ENCODE measurements at regions not wholly inside any gene's neighbourhood (a gene's known extent, or its start where the extent isn't known, plus 50 kb on each side); places are given as distances from the start of the nearest gene placed in this dataset.
A peak's percentile ranks its signal among the peaks of the same experiment; 100 is the strongest.
"Not testable (repeated sequence)": the region's sequence is repeated elsewhere in the genome, so short reads cannot be mapped to it uniquely, and the experiment has no call there.

- WGBS, 10 experiments, result 23 to 70% (median 54%) methylated on average over 2 to 5 of the region's 5 CpGs
- in situ Hi-C loops (cut with MboI; ENCODE audit: low pct_unique_long_range_greater_than_20kb in 2 of 9, low sequenced_read_pairs in 9 of 9, unreplicated experiment in 9 of 9), result no loop called here
- no peak overlapping the region for H3K27ac ChIP-seq
- ATAC-seq (replicated peaks in 6 of 8), result peak in 3 of 8 experiments; percentile 64 to 79 (median 69)
- no peak overlapping the region for H3K4me3 ChIP-seq
- peaks cover 4 to 5% of the 10 kb centered on the region in 2 donors for H3K4me1 ChIP-seq (replicated peaks in 1 of 2)
Observed at GRCh38 chr9:75657015-75657414, 233.5 kb upstream of the PCSK5 start.

- Histone ChIP-seq H3K4me3 (no peak overlapping the region), H3K4me1 (replicated peaks in 1 of 2) (peaks cover 4 to 5% of the 10 kb centered on the region in 2 donors), H3K27ac (no peak overlapping the region)
- WGBS, 10 experiments, result 9 to 90% (median 79%) methylated on average over 2 to 8 of the region's 9 CpGs; no CpG with 5 or more reads in 1 of the 10 experiments
- in situ Hi-C loops (cut with MboI; ENCODE audit: low pct_unique_long_range_greater_than_20kb in 2 of 9, low sequenced_read_pairs in 9 of 9, unreplicated experiment in 9 of 9), result no loop called here
- peak in 4 of 8 experiments; percentile 16 to 37 (median 22) for ATAC-seq (replicated peaks in 6 of 8)
Observed at GRCh38 chr9:75658301-75658905, 232.1 kb upstream of the PCSK5 start.

GRCh38 chr9:75664597-75664996, 225.9 kb upstream of the PCSK5 start:
- whole genome bisulfite sequencing, 10 experiments, result 61 to 100% (median 89%) methylated on average over 1 to 4 of the region's 4 CpGs; no CpG with 5 or more reads in 3 of the 10 experiments
- in situ Hi-C loops (cut with MboI; ENCODE audit: low pct_unique_long_range_greater_than_20kb in 2 of 9, low sequenced_read_pairs in 9 of 9, unreplicated experiment in 9 of 9), result no loop called here
- Histone ChIP-seq H3K27ac (no peak overlapping the region), H3K4me1 (replicated peaks in 1 of 2) (peaks cover 8 to 16% of the 10 kb centered on the region in 2 donors), H3K4me3 (no peak overlapping the region)
- ATAC-seq (replicated peaks in 6 of 8), result no peak

GRCh38 chr9:75666856-75667554, 223.5 kb upstream of the PCSK5 start:
- H3K4me1 ChIP-seq (replicated peaks in 1 of 2), result peaks cover 22 to 40% of the 10 kb centered on the region in 2 donors
- ATAC-seq (replicated peaks in 6 of 8), result peak in 1 of 8 experiments; percentile 44
- WGBS, 10 experiments, result 30 to 73% (median 55%) methylated on average over 2 to 10 of the region's 10 CpGs
- in situ Hi-C loops (cut with MboI; ENCODE audit: low pct_unique_long_range_greater_than_20kb in 2 of 9, low sequenced_read_pairs in 9 of 9, unreplicated experiment in 9 of 9), result no loop called here
- no peak overlapping the region for H3K27ac ChIP-seq
- no peak overlapping the region for H3K4me3 ChIP-seq

GRCh38 chr9:75669721-75670120, 220.8 kb upstream of the PCSK5 start:
- in situ Hi-C loops (cut with MboI; ENCODE audit: low pct_unique_long_range_greater_than_20kb in 2 of 9, low sequenced_read_pairs in 9 of 9, unreplicated experiment in 9 of 9), result no loop called here
- ATAC-seq (replicated peaks in 6 of 8), result peak in 4 of 8 experiments; percentile 23 to 83 (median 72)
- peaks cover 22 to 43% of the 10 kb centered on the region in 2 donors for H3K4me1 ChIP-seq (replicated peaks in 1 of 2)
- 0 to 42% (median 23%) methylated on average over 1 to 2 of the region's 2 CpGs; no CpG with 5 or more reads in 2 of the 10 experiments for WGBS, 10 experiments
- H3K4me3 ChIP-seq, result no peak overlapping the region
- H3K27ac ChIP-seq, result no peak overlapping the region

GRCh38 chr9:75671354-75671753, 219.1 kb upstream of the PCSK5 start:
- Histone ChIP-seq H3K27ac (no peak overlapping the region), H3K4me1 (replicated peaks in 1 of 2) (peaks cover 22 to 43% of the 10 kb centered on the region in 2 donors), H3K4me3 (no peak overlapping the region)
- peak in 3 of 8 experiments; percentile 54 to 70 (median 63) for ATAC-seq (replicated peaks in 6 of 8)
- in situ Hi-C loops (cut with MboI; ENCODE audit: low pct_unique_long_range_greater_than_20kb in 2 of 9, low sequenced_read_pairs in 9 of 9, unreplicated experiment in 9 of 9), result no loop called here
- WGBS, 10 experiments, result 14 to 100% (median 71%) methylated on average over 1 of the region's 1 CpG; no CpG with 5 or more reads in 3 of the 10 experiments

- no peak for ATAC-seq (replicated peaks in 6 of 8)
- Histone ChIP-seq H3K4me3 (no peak overlapping the region), H3K27ac (no peak overlapping the region), H3K4me1 (replicated peaks in 1 of 2) (peaks cover 22 to 32% of the 10 kb centered on the region in 2 donors)
- in situ Hi-C loops (cut with MboI; ENCODE audit: low pct_unique_long_range_greater_than_20kb in 2 of 9, low sequenced_read_pairs in 9 of 9, unreplicated experiment in 9 of 9), result no loop called here
- 0 to 67% (median 27%) methylated on average over 1 of the region's 1 CpG; no CpG with 5 or more reads in 1 of the 10 experiments for WGBS, 10 experiments
Observed at GRCh38 chr9:75672478-75672877, 218.0 kb upstream of the PCSK5 start.

GRCh38 chr9:75683591-75683990, 206.9 kb upstream of the PCSK5 start:
- in situ Hi-C loops (cut with MboI; ENCODE audit: low pct_unique_long_range_greater_than_20kb in 2 of 9, low sequenced_read_pairs in 9 of 9, unreplicated experiment in 9 of 9), result no loop called here

GRCh38 chr9:75685062-75685461, 205.4 kb upstream of the PCSK5 start:
- Histone ChIP-seq H3K27ac (no peak overlapping the region), H3K4me3 (no peak overlapping the region), H3K4me1 (replicated peaks in 1 of 2) (no peaks in the 10 kb centered on the region)
- ATAC-seq (replicated peaks in 6 of 8), result no peak
- in situ Hi-C loops (cut with MboI; ENCODE audit: low pct_unique_long_range_greater_than_20kb in 2 of 9, low sequenced_read_pairs in 9 of 9, unreplicated experiment in 9 of 9), result no loop called here
- 14 to 80% (median 52%) methylated on average over 1 to 3 of the region's 4 CpGs; no CpG with 5 or more reads in 2 of the 10 experiments for WGBS, 10 experiments

More at GRCh38 chr9:75683591-75683990, 206.9 kb upstream of the PCSK5 start:
- H3K4me1 ChIP-seq (replicated peaks in 1 of 2), result no peaks in the 10 kb centered on the region
- no peak overlapping the region for H3K27ac ChIP-seq
- no peak for ATAC-seq (replicated peaks in 6 of 8)
- H3K4me3 ChIP-seq, result no peak overlapping the region
- WGBS, 10 experiments, result 44 to 100% (median 89%) methylated on average over 1 of the region's 1 CpG; no CpG with 5 or more reads in 1 of the 10 experiments

GRCh38 chr9:75687359-75687953, 203.0 kb upstream of the PCSK5 start:
- in situ Hi-C loops (cut with MboI; ENCODE audit: low pct_unique_long_range_greater_than_20kb in 2 of 9, low sequenced_read_pairs in 9 of 9, unreplicated experiment in 9 of 9), result no loop called here
- no peak for ATAC-seq (replicated peaks in 6 of 8)
- H3K4me3 ChIP-seq, result no peak overlapping the region
- 25 to 100% (median 72%) methylated on average over 1 to 2 of the region's 2 CpGs; no CpG with 5 or more reads in 2 of the 10 experiments for WGBS, 10 experiments
- H3K4me1 ChIP-seq (replicated peaks in 1 of 2), result peaks cover 0 to 7% of the 10 kb centered on the region in 2 donors
- no peak overlapping the region for H3K27ac ChIP-seq

GRCh38 chr9:75690551-75690950, 199.9 kb upstream of the PCSK5 start:
- ATAC-seq (replicated peaks in 6 of 8); H3K4me1 ChIP-seq (replicated peaks in 1 of 2); H3K27ac ChIP-seq; H3K4me3 ChIP-seq; in situ Hi-C loops (cut with MboI; ENCODE audit: low pct_unique_long_range_greater_than_20kb in 2 of 9, low sequenced_read_pairs in 9 of 9, unreplicated experiment in 9 of 9): not testable (repeated sequence)

- in situ Hi-C loops (cut with MboI; ENCODE audit: low pct_unique_long_range_greater_than_20kb in 2 of 9, low sequenced_read_pairs in 9 of 9, unreplicated experiment in 9 of 9), result no loop called here
- Histone ChIP-seq H3K4me3 (no peak overlapping the region), H3K4me1 (replicated peaks in 1 of 2) (peaks cover 0 to 7% of the 10 kb centered on the region in 2 donors), H3K27ac (no peak overlapping the region)
- peak in 3 of 8 experiments; percentile 51 to 54 (median 51) for ATAC-seq (replicated peaks in 6 of 8)
- WGBS, 10 experiments, result 0 to 80% (median 38%) methylated on average over 1 of the region's 1 CpG; no CpG with 5 or more reads in 5 of the 10 experiments
Observed at GRCh38 chr9:75691408-75691807, 199.1 kb upstream of the PCSK5 start.

GRCh38 chr9:75692309-75692708, 198.2 kb upstream of the PCSK5 start:
- peaks cover 0 to 7% of the 10 kb centered on the region in 2 donors for H3K4me1 ChIP-seq (replicated peaks in 1 of 2)
- ATAC-seq (replicated peaks in 6 of 8), result no peak
- in situ Hi-C loops (cut with MboI; ENCODE audit: low pct_unique_long_range_greater_than_20kb in 2 of 9, low sequenced_read_pairs in 9 of 9, unreplicated experiment in 9 of 9), result no loop called here
- no peak overlapping the region for H3K4me3 ChIP-seq
- WGBS, 10 experiments, result 11 to 90% (median 78%) methylated on average over 2 to 3 of the region's 3 CpGs
- no peak overlapping the region for H3K27ac ChIP-seq
